C4-2B (cell line): ENCODE measurements at regions not wholly inside any gene's neighbourhood (a gene's known extent, or its start where the extent isn't known, plus 50 kb on each side); places are given as distances from the start of the nearest gene placed in this dataset.

ENCODE experiments used
- CTCF ChIP-seq: fragments of 450-650 bp; conservative IDR thresholded peaks from 2 replicates; pipeline ENCODE4 v1.5.1; 2017; ENCODE audit warnings: mild to moderate bottlenecking
- ZFX ChIP-seq: fragments of 450-650 bp; IDR thresholded peaks from 2 replicates; pipeline ENCODE4 v1.6.1; 2017

GRCh38 chr20:12722091-12722490 is 286.7 kb upstream of the SPTLC3 start:
- TF ChIP-seq CTCF, result no peak
- TF ChIP-seq ZFX, result no peak
